Kidney (tissue), 13 donors: ENCODE measurements at regions not wholly inside any gene's neighbourhood (a gene's known extent, or its start where the extent isn't known, plus 50 kb on each side); places are given as distances from the start of the nearest gene placed in this dataset.

ENCODE experiments used
- DNase-seq, 5 donors: peaks; one replicate each; pipeline ENCODE4 v3.0.0-alpha.2; 2013 to 2020
- FAIRE-seq: peaks from 2 replicates; lab custom pipeline; 2012; peaks lifted over from hg19 to GRCh38; lab: Jason Lieb, UNC
- H3K27ac ChIP-seq, 2 donors: one replicate each; pipeline ENCODE4 v1.7.0; 2013; ENCODE audit warnings: low read depth in 2 of 2, low read length in 2 of 2, inconsistent platforms in 1 of 2
- H3K27me3 ChIP-seq: one replicate; pipeline ENCODE4 v1.7.1; 2013; ENCODE audit warnings: low read length, inconsistent platforms; ENCODE audit not compliant: control insufficient read depth, insufficient read depth
- H3K36me3 ChIP-seq, 3 donors: one replicate each; pipeline versions ENCODE4 v1.7.0 to v1.7.1; 2013; ENCODE audit warnings: low read length in 3 of 3, control low read depth in 1 of 3, inconsistent platforms in 1 of 3; ENCODE audit not compliant: insufficient read depth in 3 of 3, control insufficient read depth in 2 of 3
- H3K4me1 ChIP-seq, 3 donors: one replicate each; pipeline versions ENCODE4 v1.7.0 to v1.7.1; 2013; ENCODE audit warnings: low read length in 3 of 3, inconsistent platforms in 1 of 3, low read depth in 1 of 3; ENCODE audit not compliant: control insufficient read depth in 2 of 3, insufficient read depth in 2 of 3
- H3K4me3 ChIP-seq, 3 donors: one replicate each; pipeline versions ENCODE4 v1.7.0 to v1.8.1; 2013; ENCODE audit warnings: low read length in 3 of 3, control low read depth in 1 of 3, inconsistent platforms in 1 of 3
- H3K9ac ChIP-seq, 3 donors: one replicate each; pipeline versions ENCODE4 v1.7.0 to v1.7.1; 2013; ENCODE audit warnings: low read length in 3 of 3, control low read depth in 1 of 3, inconsistent platforms in 1 of 3
- H3K9me3 ChIP-seq, 3 donors: one replicate each; pipeline versions ENCODE4 v1.7.0 to v1.7.1; 2013; ENCODE audit warnings: low read length in 3 of 3, control low read depth in 1 of 3, inconsistent platforms in 1 of 3; ENCODE audit not compliant: control insufficient read depth in 2 of 3, insufficient read depth in 1 of 3
- intact Hi-C: fragments of 100-400 bp; cut with DNase I; formaldehyde crosslinking; loops from one replicate; pipeline ENCODE4 v1.11.1; 2022
- TF ChIP-seq, protein P1 (sequence below): IDR thresholded peaks from 3 replicates; pipeline ENCODE4 v1.5.1; 2012; ENCODE audit warnings: mild to moderate bottlenecking, moderate library complexity, borderline replicate concordance; ENCODE audit not compliant: insufficient read depth; ENCODE audit errors: extremely low read depth
- donor health status: control.
- donor health status: control.
- donor health status: control.
- donor health status: control.
- donor health status: control.
- donor health status: DM: yes; HTN: yes; CAD: no.
- donor health status: Normal renal cell carcinoma (clear cell type).

DNA sequence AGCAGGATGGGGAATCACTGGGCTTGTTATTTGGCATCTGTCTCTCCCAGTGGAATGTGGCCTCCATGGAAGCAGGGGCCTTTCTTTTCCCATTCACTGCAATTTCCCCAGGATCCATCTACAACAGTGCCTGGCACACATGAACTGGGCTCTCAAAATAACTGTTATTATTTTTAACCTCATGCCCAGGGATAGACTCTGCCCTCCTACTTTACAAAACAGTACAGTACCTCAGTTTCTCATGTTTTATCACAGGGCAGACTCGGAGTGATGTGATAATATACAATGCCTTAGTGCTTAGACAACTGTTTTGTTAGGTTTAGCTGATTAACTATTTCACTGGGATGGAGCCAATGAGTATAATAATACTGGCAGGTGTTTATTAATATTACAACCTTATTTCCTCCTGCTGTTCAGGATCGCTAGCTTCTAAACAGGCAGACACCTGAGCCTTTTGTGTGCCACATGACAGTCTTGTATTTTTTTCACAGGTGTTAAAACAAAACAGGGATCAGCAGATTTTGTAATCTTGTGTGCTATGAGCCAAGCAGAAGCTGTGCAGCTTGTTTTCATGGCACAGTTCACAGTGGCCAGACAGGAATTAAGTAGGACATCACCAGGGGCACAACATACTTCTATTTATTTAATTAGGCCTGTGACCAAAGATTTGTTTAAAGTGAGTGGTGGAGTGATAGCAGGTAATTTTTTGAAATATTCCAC, 157.7 kb upstream of the EYA4 start:
- FAIRE-seq (no peak), DNase-seq (no peak)
- intact Hi-C loops: no loop called here
- Histone ChIP-seq H3K36me3 (no peaks in the 10 kb centered on the region), H3K4me3 (no peak overlapping the region), H3K9me3 (no peaks in the 10 kb centered on the region), H3K27ac (no peak overlapping the region), H3K9ac (no peak overlapping the region), H3K27me3 (no peaks in the 10 kb centered on the region), H3K4me1 (no peaks in the 10 kb centered on the region)
- TF ChIP-seq, protein P1, sequence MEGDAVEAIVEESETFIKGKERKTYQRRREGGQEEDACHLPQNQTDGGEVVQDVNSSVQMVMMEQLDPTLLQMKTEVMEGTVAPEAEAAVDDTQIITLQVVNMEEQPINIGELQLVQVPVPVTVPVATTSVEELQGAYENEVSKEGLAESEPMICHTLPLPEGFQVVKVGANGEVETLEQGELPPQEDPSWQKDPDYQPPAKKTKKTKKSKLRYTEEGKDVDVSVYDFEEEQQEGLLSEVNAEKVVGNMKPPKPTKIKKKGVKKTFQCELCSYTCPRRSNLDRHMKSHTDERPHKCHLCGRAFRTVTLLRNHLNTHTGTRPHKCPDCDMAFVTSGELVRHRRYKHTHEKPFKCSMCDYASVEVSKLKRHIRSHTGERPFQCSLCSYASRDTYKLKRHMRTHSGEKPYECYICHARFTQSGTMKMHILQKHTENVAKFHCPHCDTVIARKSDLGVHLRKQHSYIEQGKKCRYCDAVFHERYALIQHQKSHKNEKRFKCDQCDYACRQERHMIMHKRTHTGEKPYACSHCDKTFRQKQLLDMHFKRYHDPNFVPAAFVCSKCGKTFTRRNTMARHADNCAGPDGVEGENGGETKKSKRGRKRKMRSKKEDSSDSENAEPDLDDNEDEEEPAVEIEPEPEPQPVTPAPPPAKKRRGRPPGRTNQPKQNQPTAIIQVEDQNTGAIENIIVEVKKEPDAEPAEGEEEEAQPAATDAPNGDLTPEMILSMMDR: no peak

DNA sequence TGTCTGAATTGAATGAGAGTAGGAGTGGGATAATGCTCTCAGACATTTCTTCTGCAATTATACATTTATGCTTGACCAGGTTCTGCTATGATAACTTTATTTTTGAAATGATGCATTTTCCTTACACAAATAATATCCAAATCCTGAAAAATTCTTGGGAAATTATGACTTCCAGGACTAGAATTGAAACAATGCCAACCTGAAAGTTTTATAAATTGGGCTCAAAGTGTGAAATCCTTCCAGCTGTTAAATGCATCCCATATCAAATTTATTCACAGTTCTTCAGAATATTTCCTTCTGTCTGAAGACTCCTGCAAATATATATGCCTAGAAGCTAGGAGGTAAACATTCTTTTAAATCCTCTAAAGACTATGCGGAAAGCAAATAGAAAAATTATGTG, 155.7 kb upstream of the EYA4 start:
- H3K36me3 ChIP-seq: no peaks in the 10 kb centered on the region
- TF ChIP-seq, protein P1: no peak
- FAIRE-seq (no peak), DNase-seq (no peak)
- no peaks in the 10 kb centered on the region for H3K4me1 ChIP-seq
- H3K9ac ChIP-seq: no peak overlapping the region
- no peak overlapping the region for H3K27ac ChIP-seq
- H3K9me3 ChIP-seq: no peaks in the 10 kb centered on the region
- H3K4me3 ChIP-seq: no peak overlapping the region
- intact Hi-C loops: no loop called here
- no peaks in the 10 kb centered on the region for H3K27me3 ChIP-seq

DNA sequence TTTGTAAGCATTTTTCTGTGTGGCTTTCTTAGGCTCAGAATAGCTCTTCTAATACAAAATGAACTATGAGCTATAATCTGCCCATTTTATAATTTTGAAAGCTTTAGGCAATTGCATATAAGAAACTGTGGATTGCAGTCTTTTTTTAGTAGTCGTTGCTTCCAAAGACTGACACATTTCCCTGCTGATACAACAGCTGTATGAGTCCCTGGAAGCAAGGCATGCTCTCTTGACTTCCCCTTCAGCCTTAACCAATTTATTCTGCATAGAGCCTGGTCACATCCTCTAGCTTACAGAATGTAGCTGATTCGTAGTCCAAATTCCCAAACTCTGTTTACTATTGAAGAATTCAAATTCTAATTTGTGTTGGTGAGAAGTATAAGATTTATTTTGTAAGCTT, 155.3 kb upstream of the EYA4 start:
- no peak overlapping the region for H3K27ac ChIP-seq
- intact Hi-C loops: no loop called here
- H3K9me3 ChIP-seq: no peaks in the 10 kb centered on the region
- no peaks in the 10 kb centered on the region for H3K27me3 ChIP-seq
- no peak overlapping the region for H3K9ac ChIP-seq
- no peaks in the 10 kb centered on the region for H3K36me3 ChIP-seq
- no peak for FAIRE-seq
- TF ChIP-seq, protein P1: no peak
- no peak for DNase-seq
- H3K4me3 ChIP-seq: no peak overlapping the region
- no peaks in the 10 kb centered on the region for H3K4me1 ChIP-seq
